Stimulated activated naive CD8-positive, alpha-beta T cell treated with anti-CD3 and anti-CD28 coated beads, Interleukin-15, Interleukin-2, amounts not matched to agents 100 ng/mL and 50 ng/mL, for 24 hours (primary cell): ENCODE measurements at regions not wholly inside any gene's neighbourhood (a gene's known extent, or its start where the extent isn't known, plus 50 kb on each side); places are given as distances from the start of the nearest gene placed in this dataset.

Source experiments
- H3K27ac Mint-ChIP-seq: one replicate; pipeline ENCODE4 v1.8.0; 2021; ENCODE audit warnings: mild to moderate bottlenecking, mixed read lengths
- H3K27me3 Mint-ChIP-seq: one replicate; pipeline ENCODE4 v1.8.0; 2021; ENCODE audit warnings: mixed read lengths
- H3K36me3 Mint-ChIP-seq: one replicate; pipeline ENCODE4 v1.8.0; 2021; ENCODE audit warnings: low read depth, mixed read lengths
- H3K4me1 Mint-ChIP-seq: one replicate; pipeline ENCODE4 v1.8.0; 2021; ENCODE audit warnings: low read depth, mixed read lengths
- H3K4me3 Mint-ChIP-seq: one replicate; pipeline ENCODE4 v1.8.0; 2021; ENCODE audit warnings: mild to moderate bottlenecking, mixed read lengths
- H3K9me3 Mint-ChIP-seq: one replicate; pipeline ENCODE4 v1.8.0; 2021; ENCODE audit warnings: mixed read lengths

DNA sequence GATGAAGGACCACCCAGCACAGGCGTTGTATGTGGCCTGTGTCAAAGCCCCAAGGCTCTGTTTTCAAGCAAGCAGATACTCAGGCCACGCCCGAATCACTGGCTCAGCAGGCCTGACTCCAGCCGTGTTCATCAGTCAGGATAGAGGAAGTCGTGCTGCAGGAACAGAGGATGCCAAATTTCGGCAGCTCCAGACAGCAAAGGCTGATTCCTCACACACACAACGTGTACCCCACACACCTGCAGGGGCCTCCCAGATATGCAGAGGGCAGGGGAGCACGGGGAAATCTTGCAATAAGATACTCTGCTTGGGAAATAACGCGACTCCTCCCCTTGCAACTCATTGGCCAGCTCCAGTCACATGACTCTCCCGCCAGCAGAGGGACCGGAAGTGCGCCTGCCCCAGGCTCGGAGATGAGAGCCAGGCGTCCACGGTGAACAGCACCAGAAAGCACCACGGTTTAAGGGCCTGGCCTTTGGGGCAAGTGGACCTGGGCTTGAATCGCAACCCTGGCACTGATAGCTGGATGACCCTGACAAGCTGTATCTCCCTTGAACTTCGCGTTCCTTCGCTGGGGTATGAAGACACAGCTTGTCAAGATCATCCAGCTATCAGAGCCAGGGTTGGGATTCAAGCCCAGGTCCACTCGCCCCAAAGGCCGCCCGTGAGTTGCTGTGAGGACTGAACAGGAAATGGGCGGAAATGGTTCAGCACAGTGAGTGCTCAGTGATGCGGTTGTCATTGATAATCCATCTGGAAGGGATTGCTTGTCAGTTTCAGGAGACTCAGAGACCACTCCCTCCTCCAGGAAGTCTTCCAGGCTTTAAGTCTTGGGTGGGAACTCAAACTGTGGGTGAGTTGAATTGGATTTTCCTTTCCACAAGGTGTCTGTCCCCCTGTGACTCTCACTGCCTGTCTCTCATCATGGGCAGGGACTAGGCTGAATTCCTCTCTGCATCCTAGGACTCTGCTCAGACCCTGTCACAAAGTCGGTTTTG, 88.5 kb downstream of the MYEOV start:
- H3K27ac Mint-ChIP-seq, result no peak overlapping the region
- no peak overlapping the region for H3K4me3 Mint-ChIP-seq

DNA sequence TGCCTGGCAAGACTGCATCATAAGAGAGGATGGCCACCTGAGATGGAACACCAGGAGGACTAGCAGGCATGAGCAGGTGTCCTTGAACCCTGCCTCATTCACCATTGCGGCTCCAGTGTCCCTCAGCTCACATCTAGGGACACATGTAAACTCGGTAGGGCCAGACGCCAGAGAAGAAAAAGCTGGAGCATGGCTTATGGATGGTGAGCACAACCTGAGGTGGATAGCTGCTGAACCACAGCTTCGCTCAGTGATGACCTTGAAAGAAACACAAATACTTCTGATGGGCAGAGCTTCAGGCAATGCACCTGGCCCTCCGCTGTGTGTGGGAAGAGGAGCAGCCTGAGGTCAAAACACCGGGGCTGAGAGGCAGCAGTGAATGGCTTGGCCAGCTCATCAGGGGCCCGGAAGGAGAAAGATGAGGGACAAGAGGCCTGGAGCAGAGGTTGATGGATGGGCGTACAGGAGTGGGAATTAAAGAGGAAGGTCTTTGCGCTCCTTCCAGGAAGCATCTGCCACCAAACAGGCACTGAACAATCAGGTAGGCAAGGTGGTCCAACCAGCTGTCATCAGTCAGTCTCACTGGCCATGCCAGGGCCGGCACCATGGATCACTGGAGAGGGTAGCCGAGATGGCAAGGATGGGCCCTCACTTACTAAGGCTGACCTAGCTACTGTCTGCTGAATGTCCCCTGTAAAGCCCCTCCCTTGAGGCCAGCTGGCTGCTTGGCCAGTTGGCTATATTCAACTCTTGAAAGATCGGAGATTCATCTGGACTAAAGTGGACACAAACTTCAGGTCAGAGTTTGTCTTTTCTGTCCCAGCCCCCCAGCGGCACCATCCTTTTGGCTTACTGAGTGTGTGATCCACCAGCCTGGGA, 89.7 kb downstream of the MYEOV start:
- Mint-ChIP-seq H3K4me1 (no peaks in the 10 kb centered on the region), H3K9me3 (peaks cover 14% of the 10 kb centered on the region), H3K4me3 (no peak overlapping the region), H3K36me3 (no peaks in the 10 kb centered on the region), H3K27me3 (no peaks in the 10 kb centered on the region), H3K27ac (no peak overlapping the region)

More for the DNA sequence above, 88.5 kb downstream of the MYEOV start:
- no peaks in the 10 kb centered on the region for H3K27me3 Mint-ChIP-seq
- no peaks in the 10 kb centered on the region for H3K36me3 Mint-ChIP-seq
- peaks cover 3% of the 10 kb centered on the region for H3K9me3 Mint-ChIP-seq
- no peaks in the 10 kb centered on the region for H3K4me1 Mint-ChIP-seq

DNA sequence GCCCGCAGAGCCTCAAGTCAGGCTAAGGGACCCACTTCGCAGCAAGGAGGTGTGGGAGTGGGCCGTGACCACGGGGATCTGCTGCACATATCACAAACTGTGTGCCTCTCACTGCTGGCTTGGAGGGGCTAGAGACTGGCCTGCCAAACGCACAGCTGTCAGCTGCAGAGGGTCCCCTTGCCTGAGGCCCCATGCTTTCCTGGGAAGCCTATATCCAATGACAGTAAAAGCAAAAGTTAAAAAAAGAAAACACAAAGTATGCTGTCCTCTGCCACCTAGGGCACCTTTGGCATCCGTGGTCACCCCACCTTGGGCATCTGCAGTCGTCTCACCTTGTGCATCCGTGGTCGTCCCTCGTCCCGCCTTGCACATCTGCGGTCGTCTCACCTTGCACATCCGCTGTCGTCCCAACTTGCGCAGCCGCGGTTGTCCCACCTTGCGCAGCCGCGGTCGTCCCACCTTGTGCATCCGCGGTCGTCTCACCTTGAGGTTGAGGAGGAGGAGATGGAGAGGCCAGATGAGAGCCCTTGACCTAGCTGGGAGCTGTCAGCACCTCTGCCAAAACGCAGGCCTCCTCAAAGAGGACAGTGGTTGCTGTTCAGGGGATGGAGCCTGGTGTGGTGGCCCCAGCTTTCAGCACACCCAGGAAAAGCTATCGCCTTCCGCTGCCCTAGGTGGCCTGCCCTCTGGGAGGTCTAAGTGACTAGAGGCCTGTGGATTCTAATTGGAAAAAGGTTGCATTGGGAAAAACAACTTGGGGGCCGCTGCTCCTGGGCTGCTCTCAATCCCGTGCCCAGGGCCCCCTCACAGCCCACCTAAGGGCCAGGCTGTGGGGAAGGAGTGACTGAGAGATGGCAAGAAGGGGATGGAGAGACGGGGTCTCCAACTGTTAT, 90.5 kb downstream of the MYEOV start:
- Mint-ChIP-seq H3K27me3 (no peaks in the 10 kb centered on the region), H3K36me3 (no peaks in the 10 kb centered on the region), H3K9me3 (peaks cover 14% of the 10 kb centered on the region), H3K4me3 (no peak overlapping the region), H3K27ac (no peak overlapping the region), H3K4me1 (no peaks in the 10 kb centered on the region)

DNA sequence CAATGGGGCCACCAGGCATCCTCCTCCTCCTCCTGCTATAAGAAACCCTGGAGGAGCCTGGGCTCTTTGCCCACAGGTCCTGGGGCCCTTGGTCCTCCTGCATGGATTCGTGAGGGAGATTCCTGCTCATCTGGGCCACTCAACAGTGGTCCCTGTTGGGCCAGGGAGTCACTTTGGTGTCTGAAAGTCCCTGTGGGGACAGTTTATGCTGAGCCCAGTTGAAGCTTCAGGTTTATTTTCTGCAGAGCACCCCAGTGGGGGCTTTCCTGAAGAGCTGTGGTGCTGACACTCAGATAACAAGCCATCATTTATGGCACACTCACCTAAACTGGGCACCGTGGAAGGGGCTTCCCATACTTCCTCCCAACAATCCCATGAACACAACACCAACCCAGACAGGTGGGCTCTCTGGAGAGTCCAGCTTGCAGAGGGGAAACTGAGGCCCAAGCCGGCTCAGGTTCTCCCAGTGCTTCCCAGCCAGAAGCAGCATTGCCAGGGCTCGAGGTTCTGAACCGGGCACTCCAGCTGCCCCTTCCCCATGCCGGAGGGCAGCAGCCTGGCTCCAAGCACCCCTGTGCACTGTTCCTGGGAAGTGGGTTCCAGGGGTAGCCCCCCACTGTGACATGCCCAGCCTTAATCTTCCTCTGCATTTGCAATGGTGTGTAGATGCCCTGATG, 91.3 kb downstream of the MYEOV start:
- Mint-ChIP-seq H3K36me3 (no peaks in the 10 kb centered on the region), H3K27me3 (no peaks in the 10 kb centered on the region), H3K27ac (no peak overlapping the region), H3K9me3 (peaks cover 14% of the 10 kb centered on the region), H3K4me3 (no peak overlapping the region), H3K4me1 (no peaks in the 10 kb centered on the region)

DNA sequence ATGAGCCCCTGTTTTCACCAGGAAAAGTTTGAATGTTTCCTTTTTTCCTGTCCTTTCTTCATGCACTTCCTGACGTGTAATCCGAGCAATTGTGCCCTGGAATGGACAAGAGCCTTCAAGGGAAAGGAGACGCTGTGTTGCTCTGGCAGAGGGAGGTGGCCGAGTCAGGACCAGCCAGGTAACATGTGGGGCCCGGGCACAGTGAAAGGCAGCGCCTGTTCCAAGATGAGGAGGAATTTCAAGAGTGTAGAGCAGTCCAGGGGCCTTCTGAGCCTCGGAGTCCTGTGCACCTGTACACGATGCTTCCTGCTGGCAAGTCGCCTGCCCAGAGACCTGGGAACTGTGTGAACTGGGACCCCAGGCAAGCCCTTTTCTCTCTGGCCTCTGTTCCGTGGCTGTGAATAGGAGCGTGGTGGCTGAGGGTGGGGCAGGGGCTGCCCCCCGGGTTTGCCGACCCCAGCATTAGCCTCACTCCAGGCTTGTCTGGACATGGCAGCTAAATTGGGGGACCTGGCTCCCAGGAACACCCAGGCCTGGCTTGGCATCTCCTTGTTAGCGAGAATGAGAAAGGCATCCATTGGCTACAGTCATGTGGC, 92.0 kb downstream of the MYEOV start:
- H3K4me1 Mint-ChIP-seq, result no peaks in the 10 kb centered on the region
- H3K27me3 Mint-ChIP-seq, result no peaks in the 10 kb centered on the region
- no peaks in the 10 kb centered on the region for H3K36me3 Mint-ChIP-seq
- H3K4me3 Mint-ChIP-seq, result no peak overlapping the region
- H3K9me3 Mint-ChIP-seq, result peaks cover 14% of the 10 kb centered on the region
- H3K27ac Mint-ChIP-seq, result no peak overlapping the region

DNA sequence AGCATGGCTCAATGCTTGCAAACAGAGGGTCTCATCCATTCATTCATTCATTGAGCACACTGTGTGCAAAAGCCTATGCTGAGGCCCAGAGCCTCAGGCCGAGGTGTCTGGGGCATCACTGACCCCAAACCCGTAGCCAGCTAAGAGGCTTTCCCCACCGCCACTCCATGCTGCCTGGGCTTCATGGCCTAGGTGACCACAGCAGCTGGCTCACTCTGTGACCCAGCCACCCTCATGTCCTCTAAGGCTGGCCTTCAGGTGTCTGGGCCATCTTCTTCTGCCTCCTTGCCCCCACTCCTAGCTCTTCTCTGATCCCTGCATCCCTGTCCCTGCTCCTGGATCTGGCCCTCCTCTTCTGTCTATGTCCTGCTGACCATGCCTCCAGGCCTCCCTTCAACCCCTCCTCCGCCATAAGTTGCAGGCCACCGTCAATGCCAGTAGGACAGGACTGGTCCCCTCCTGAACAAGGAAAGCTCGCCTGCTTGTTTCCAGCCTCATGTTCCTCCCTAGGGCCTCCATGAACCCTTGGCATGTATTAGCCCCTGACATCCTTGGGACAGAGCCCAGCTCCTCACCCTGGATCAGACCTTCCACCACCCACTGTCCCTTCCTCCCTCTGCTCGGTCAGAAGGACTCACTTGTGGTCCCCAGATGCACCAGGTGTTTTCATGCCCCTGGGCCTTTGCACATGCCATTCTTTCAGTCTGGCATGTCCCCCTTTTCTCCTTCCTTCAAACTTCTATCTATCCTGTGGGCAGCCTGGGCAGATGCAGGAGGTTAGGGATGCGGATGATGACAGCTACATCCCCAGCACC, 92.8 kb downstream of the MYEOV start:
- Mint-ChIP-seq H3K27me3 (no peaks in the 10 kb centered on the region), H3K27ac (no peak overlapping the region), H3K4me1 (no peaks in the 10 kb centered on the region), H3K4me3 (no peak overlapping the region), H3K36me3 (no peaks in the 10 kb centered on the region), H3K9me3 (peaks cover 14% of the 10 kb centered on the region)

DNA sequence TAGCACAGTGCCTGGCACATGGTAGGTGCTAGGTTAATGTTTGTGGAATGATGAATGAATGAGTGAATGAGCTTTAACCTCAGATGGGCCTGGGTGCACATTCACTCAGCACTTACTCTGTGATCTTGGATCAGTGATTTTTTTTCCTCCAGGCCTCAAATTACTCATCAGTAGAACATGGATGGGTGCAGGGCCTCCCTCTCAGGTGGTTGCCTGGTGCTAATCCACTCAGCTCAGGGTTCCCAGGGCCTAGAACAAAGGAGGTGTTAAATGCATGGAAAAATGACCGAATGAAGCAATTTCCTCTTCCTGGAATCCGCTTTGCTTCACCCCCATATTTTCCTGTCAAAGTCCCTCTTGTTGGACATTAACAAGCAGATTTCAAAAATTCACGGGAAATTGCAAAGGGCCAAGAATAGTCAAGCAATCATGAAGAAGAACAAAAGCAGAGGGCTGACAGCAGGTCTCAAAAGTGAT, 93.5 kb downstream of the MYEOV start:
- Mint-ChIP-seq H3K4me3 (no peak overlapping the region), H3K27me3 (no peaks in the 10 kb centered on the region), H3K27ac (no peak overlapping the region), H3K9me3 (peaks cover 14% of the 10 kb centered on the region), H3K36me3 (no peaks in the 10 kb centered on the region), H3K4me1 (no peaks in the 10 kb centered on the region)

DNA sequence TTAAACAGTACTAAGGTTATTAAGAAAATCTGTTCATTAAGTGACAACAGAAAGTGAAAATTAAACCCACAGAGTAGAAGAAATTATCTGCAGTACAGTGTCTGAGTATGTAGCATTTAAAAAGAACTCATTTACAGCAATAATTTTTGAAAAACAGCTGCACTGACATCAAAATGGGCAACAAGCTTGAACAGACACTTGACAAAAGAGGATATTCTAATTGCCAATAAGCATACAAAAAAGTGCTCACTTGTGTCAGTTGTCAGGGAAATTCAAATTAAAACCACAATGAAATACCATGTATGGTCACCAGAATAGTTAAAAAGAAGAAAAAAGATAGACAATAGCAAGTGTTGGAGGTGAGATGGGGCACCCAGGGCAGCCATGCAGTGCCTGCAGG, 93.3 kb upstream of the LINC01488 start:
- Mint-ChIP-seq H3K4me3 (no peak overlapping the region), H3K36me3 (no peaks in the 10 kb centered on the region), H3K4me1 (no peaks in the 10 kb centered on the region), H3K9me3 (peaks cover 14% of the 10 kb centered on the region), H3K27ac (no peak overlapping the region), H3K27me3 (no peaks in the 10 kb centered on the region)

DNA sequence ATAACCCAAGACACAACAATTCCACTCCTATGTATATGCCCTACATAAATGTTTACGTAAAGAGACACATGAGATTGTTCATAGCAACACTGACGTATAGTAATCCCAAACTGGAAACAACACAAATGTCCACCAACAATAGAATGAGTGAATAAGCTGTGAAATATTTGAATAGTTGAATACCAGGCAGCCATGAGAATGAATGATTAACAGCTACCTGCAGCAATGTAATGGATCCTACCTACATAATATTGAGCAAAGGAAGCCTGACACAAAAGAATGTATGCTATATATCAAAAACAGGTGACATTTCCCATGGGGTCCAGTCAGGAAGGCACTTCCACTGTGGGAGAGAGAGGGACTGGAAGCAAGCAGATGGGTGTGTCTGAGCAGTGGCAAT, 92.8 kb upstream of the LINC01488 start:
- Mint-ChIP-seq H3K9me3 (peaks cover 14% of the 10 kb centered on the region), H3K4me1 (no peaks in the 10 kb centered on the region), H3K27ac (no peak overlapping the region), H3K36me3 (no peaks in the 10 kb centered on the region), H3K4me3 (no peak overlapping the region), H3K27me3 (no peaks in the 10 kb centered on the region)

DNA sequence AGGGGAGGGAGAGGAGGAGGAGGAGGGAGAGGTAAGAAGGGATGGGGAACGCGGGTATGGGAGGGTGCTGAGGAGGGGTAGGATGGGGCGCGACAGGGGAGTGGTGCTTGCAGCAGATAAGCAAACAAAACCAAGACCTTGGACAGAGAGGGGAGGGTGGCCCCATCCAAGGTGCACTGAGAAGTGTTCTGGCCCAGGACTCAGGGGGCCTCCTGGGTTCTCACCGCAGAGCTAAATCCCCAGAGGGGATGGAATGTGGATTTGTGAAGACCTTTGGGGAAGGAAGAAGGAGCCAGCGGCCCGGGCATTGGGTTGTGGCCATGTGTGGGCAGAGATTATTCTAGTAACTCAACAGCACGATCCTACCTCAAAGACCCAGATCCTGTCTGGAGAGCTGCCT, 90.9 kb upstream of the LINC01488 start:
- H3K4me1 Mint-ChIP-seq, result no peaks in the 10 kb centered on the region
- peaks cover 14% of the 10 kb centered on the region for H3K9me3 Mint-ChIP-seq
- no peaks in the 10 kb centered on the region for H3K27me3 Mint-ChIP-seq
- H3K36me3 Mint-ChIP-seq, result no peaks in the 10 kb centered on the region
- no peak overlapping the region for H3K4me3 Mint-ChIP-seq
- no peak overlapping the region for H3K27ac Mint-ChIP-seq

DNA sequence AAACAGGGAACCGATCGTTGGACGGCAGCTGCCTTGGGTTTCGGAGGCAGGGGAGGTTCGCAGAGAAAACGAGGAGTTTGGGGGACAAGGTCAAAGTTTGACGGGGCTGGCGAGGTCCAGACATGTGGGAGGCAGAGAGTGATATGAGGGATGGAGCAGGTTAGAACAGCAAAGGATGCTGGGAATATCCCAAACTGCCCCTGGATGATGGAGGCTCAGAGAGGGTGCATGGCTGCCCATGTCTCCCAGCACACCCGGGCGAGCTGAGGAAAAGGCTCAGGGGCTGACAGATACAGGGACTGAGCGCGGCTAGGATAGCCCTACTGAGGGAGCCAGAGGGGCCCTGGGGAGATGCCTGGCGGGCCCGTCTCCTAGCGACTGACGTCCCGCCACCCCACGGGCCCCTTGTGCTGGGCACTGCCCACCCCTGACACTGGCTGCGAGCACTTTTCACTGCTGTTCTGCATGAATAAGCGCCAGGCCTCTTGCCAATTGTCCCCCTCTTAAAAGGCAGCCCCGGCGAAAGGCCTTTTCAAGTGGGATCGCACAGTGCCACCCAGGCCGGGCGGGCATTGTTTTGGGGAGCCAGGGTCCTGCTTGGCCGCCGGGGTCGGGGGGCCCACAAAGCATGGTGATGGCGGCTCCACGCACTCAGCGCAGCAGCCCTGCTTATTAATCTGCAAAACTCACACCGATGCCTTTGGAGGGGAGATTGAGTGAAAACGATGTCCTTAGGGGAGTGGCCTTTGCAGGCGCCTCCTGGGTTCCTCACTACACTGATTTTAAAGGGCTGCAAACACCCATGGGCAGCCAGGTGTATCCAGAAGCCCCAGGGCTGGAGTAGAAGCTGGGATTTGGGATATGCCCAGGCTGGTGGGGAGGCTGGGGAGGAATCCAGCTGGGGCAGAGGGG, 90.0 kb upstream of the LINC01488 start:
- Mint-ChIP-seq H3K36me3 (no peaks in the 10 kb centered on the region), H3K9me3 (peaks cover 14% of the 10 kb centered on the region), H3K27me3 (no peaks in the 10 kb centered on the region), H3K4me3 (no peak overlapping the region), H3K4me1 (no peaks in the 10 kb centered on the region), H3K27ac (no peak overlapping the region)

DNA sequence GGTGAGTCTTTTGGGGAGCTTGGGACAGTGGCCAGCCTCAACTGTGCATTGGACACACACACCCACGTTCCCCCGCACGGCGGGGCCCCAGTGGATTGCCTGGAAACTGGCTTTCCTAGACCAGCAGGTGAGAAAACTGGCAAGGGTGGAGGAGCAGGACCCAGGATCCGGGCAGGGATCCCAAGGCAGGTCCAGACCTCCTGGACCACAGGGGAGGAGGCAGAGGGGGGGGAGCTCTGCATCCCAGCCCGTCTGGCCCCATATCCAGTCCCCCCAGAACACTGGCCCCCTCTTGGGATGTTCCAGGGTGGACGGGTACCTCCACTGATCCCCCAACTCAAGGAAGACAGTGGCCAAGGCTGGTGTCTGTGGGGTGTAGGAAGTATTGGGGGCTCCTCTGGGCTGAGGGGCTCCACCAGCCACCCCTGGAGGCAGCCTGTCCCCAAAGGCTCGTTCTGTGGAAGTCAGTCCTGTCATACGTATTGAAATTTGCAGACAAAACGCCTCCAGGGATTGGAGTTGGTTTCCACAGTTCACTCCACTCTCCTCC, 89.3 kb upstream of the LINC01488 start:
- no peak overlapping the region for H3K27ac Mint-ChIP-seq
- H3K36me3 Mint-ChIP-seq, result no peaks in the 10 kb centered on the region
- peaks cover 14% of the 10 kb centered on the region for H3K9me3 Mint-ChIP-seq
- H3K4me3 Mint-ChIP-seq, result no peak overlapping the region
- H3K27me3 Mint-ChIP-seq, result no peaks in the 10 kb centered on the region
- H3K4me1 Mint-ChIP-seq, result no peaks in the 10 kb centered on the region
